K562 (cell line): ENCODE measurements at regions not wholly inside any gene's neighbourhood (a gene's known extent, or its start where the extent isn't known, plus 50 kb on each side); places are given as distances from the start of the nearest gene placed in this dataset.

ENCODE experiments used
- ATAC-seq: fragments of 200-7000 bp; cut with Tn5 transposase; 3 replicates; pipeline ENCODE4 v1.9.1; 2020; ENCODE audit warnings: moderate library complexity
- BruUV-seq: library from RNA; stranded (reverse); fragments of 400-500 nt; replicated peaks from 2 replicates; lab custom pipeline; 2021; lab: Mats Ljungman, UMichigan
- CTCF ChIA-PET: fragments of 300-600 bp; formaldehyde crosslinking; extraction: SDS; loops from one replicate; lab custom pipeline; 2021; ENCODE audit warnings: low intra/inter-chr PET ratio; lab: Yijun Ruan, JAX
- POLR2A ChIA-PET: fragments of 300-600, 350-650 bp; sonication (Branson Sonifier 250); formaldehyde crosslinking; extraction: SDS; loops from one replicate; lab custom pipeline; 2021; ENCODE audit warnings: antibody characterized with exemption, inconsistent platforms; lab: Yijun Ruan, JAX
- DNase-seq, 4 experiments: peaks; one replicate each; pipeline versions ENCODE4 v3.0.0 to v3.0.0-alpha.2; 2011 to 2018; ENCODE audit warnings: low spot score in 3 of 4, mixed read lengths in 3 of 4; ENCODE audit errors: extremely low read depth in 1 of 4
- FAIRE-seq: peaks from 2 replicates; lab custom pipeline; 2011; peaks lifted over from hg19 to GRCh38; lab: Jason Lieb, UNC
- H2AFZ ChIP-seq: 2 replicates; pipeline ENCODE4 v1.6.0; 2011; ENCODE audit warnings: low read depth, low read length, control low read depth, inconsistent platforms
- H3K27ac ChIP-seq: fragments of 200-600 bp; 3 replicates; pipeline ENCODE4 v1.8.0; 2011; ENCODE audit warnings: low read depth, mild to moderate bottlenecking, control low read depth, inconsistent platforms, low read length, moderate library complexity, mixed read lengths; ENCODE audit errors: extremely low read depth
- H3K27me3 ChIP-seq, 2 experiments: fragments of 300-600 bp in 1 of 2; 2 replicates in 1 of 2; 3 replicates in 1 of 2; pipeline versions ENCODE4 v1.6.0 to v1.8.0; 2011; ENCODE audit warnings: inconsistent platforms in 2 of 2, low read length in 2 of 2, mild to moderate bottlenecking in 1 of 2, mixed read lengths in 1 of 2, moderate library complexity in 1 of 2; ENCODE audit not compliant: control insufficient read depth in 2 of 2, insufficient read depth in 2 of 2
- H3K36me3 ChIP-seq: fragments of 300-600 bp; 3 replicates; pipeline ENCODE4 v1.8.0; 2011; ENCODE audit warnings: mild to moderate bottlenecking, low read length, inconsistent platforms; ENCODE audit not compliant: control insufficient read depth, insufficient read depth
- H3K4me1 ChIP-seq, 2 experiments: fragments of 200-600 bp in 1 of 2; replicated peaks in 1 of 2; 2 replicates in 1 of 2; 3 replicates in 1 of 2; pipeline versions ENCODE4 v1.5.1 to v1.8.0; 2011; ENCODE audit warnings: inconsistent platforms in 2 of 2, low read length in 2 of 2, mild to moderate bottlenecking in 1 of 2, mixed read lengths in 1 of 2, moderate library complexity in 1 of 2; ENCODE audit not compliant: control insufficient read depth in 2 of 2, insufficient read depth in 2 of 2
- H3K4me2 ChIP-seq: 2 replicates; pipeline ENCODE4 v1.6.1; 2011; ENCODE audit warnings: low read length, control low read depth, inconsistent platforms, mixed read lengths; ENCODE audit not compliant: insufficient read depth
- H3K4me3 ChIP-seq: fragments of 200-600 bp; sonication (generic), shearing (Covaris generic); 2 replicates; pipeline ENCODE4 v1.5.1; 2016; ENCODE audit warnings: control low read depth, inconsistent platforms
- H3K79me2 ChIP-seq: fragments of 200-600 bp; 3 replicates; pipeline ENCODE4 v1.8.0; 2011; ENCODE audit warnings: low read length, inconsistent platforms; ENCODE audit not compliant: control insufficient read depth, insufficient read depth
- H3K9ac ChIP-seq, 2 experiments: 2 replicates each; pipeline versions ENCODE4 v1.6.0 to v1.6.1; 2011; ENCODE audit warnings: low read depth in 2 of 2, low read length in 2 of 2, control low read depth in 1 of 2, inconsistent platforms in 1 of 2, mild to moderate bottlenecking in 1 of 2, mixed read lengths in 1 of 2; ENCODE audit not compliant: insufficient read depth in 1 of 2
- H3K9me1 ChIP-seq: one replicate; pipeline ENCODE4 v1.6.0; 2011; ENCODE audit warnings: inconsistent platforms, mild to moderate bottlenecking, low read length, moderate library complexity; ENCODE audit not compliant: control insufficient read depth, insufficient read depth
- H3K9me3 ChIP-seq: replicated peaks from 2 replicates; pipeline ENCODE4 v1.5.1; 2011; ENCODE audit warnings: low read depth, low read length, inconsistent platforms; ENCODE audit not compliant: control insufficient read depth, insufficient read depth
- H4K20me1 ChIP-seq: replicated peaks from 2 replicates; pipeline ENCODE4 v1.6.1; 2011; ENCODE audit warnings: low read length, inconsistent platforms, mixed read lengths; ENCODE audit not compliant: control insufficient read depth, insufficient read depth
- MNT ChIP-seq, 2 experiments: fragments of 450-650 bp; conservative IDR thresholded peaks; 2 replicates each; pipeline ENCODE4 v1.6.1; 2017; ENCODE audit warnings: mild to moderate bottlenecking in 2 of 2, moderate library complexity in 2 of 2
- UBTF ChIP-seq, 2 experiments: IDR thresholded peaks; 2 replicates each; pipeline ENCODE4 v1.6.1; 2012; ENCODE audit warnings: improper control_type of control experiment in 2 of 2, low read depth in 2 of 2, low read length in 2 of 2, borderline replicate concordance in 1 of 2
- WGBS: fragments of 100-300 bp; shearing (Covaris generic); methylation state at CpG from one replicate; pipeline ENCODE4 v1.1.6; 2016; ENCODE audit warnings: low coverage, mixed read lengths; ENCODE audit not compliant: insufficient coverage; ENCODE audit errors: missing lambda C conversion rate; 5-methylcytosine and 5-hydroxymethylcytosine counted together
- in situ Hi-C: fragments of 300-500 bp; cut with MboI; formaldehyde crosslinking; loops from 4 replicates; pipeline ENCODE4 v1.15.0; 2018; ENCODE audit warnings: inconsistent platforms, mixed read lengths
- intact Hi-C: fragments of 100-400 bp; cut with micrococcal nuclease; formaldehyde crosslinking; loops from 2 replicates; pipeline ENCODE4 v1.14.2; 2022
- TF ChIP-seq, protein P1 (sequence below), 2 experiments: fragments of 450-650 bp in 1 of 2; sonication (generic) in 1 of 2; formaldehyde crosslinking in 1 of 2; IDR thresholded peaks in 1 of 2; conservative IDR thresholded peaks in 1 of 2; 2 replicates each; pipeline versions ENCODE4 v1.6.1 to v1.8.1; 2016 to 2023; ENCODE audit warnings: mild to moderate bottlenecking in 2 of 2, moderate library complexity in 2 of 2, inconsistent platforms in 1 of 2, missing genetic modification reagents in 1 of 2

DNA sequence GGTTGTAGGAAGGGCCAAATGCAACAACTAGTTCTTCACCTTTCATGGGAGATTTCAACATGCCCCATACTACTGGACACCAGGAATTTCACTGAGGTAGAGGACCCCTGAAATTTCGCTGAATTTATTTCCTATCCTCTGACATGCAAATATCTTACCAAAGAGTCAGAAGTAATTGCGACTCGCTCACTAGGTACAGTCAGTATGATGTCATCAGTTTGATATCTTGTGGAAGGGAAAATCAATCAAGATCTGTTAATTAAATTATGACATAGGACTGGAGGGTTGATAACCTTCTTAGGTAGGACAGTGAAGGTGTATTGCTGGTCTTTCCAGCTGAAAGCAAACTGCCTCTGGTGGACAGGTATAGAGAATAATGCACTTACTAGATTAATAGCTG lies 74.9 kb upstream of the TNIK start:
- no peaks in the 10 kb centered on the region for H3K27me3 ChIP-seq
- no peak overlapping the region for H3K27ac ChIP-seq
- CTCF ChIA-PET, result no interaction called here
- WGBS, result 69% methylated on average over 3 of the region's 3 CpGs
- no peak for FAIRE-seq
- BruUV-seq, result no TSS peak
- intact Hi-C loops (no loop called here), in situ Hi-C loops (no loop called here)
- no peaks in the 10 kb centered on the region for H3K79me2 ChIP-seq
- no peak for TF ChIP-seq MNT (conservative IDR thresholded peaks at IDR 0.05)
- no peak for TF ChIP-seq UBTF (IDR thresholded peaks at IDR 0.05; ENCODE audit: borderline replicate concordance in 1 of 2, low read depth in 2 of 2, low read length in 2 of 2)
- TF ChIP-seq, protein P1, sequence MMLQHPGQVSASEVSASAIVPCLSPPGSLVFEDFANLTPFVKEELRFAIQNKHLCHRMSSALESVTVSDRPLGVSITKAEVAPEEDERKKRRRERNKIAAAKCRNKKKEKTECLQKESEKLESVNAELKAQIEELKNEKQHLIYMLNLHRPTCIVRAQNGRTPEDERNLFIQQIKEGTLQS (IDR thresholded peaks at IDR 0.05), result peak; percentile 52
- TF ChIP-seq, protein P1 (CRISPR knock-in tag; conservative IDR thresholded peaks at IDR 0.05), result no peak
- H3K36me3 ChIP-seq, result no peaks in the 10 kb centered on the region
- no peaks in the 10 kb centered on the region for H4K20me1 ChIP-seq
- POLR2A ChIA-PET, result interaction anchor here (1.4 kb wide), 1 partner anchor 9 kb away, joined by 5 read pairs; no protein-coding TSS in a partner anchor
- no peak overlapping the region for H3K4me3 ChIP-seq
- ATAC-seq, result no peak
- no peak overlapping the region for H3K9ac ChIP-seq
- H3K4me2 ChIP-seq, result no peak overlapping the region
- DNase-seq, result no peak
- H3K9me1 ChIP-seq, result no peaks in the 10 kb centered on the region
- H3K4me1 ChIP-seq, result no peaks in the 10 kb centered on the region
- H3K9me3 ChIP-seq, result no peaks in the 10 kb centered on the region
- no peak overlapping the region for H2AFZ ChIP-seq
